Mucosa of gallbladder (tissue), 1 donor: ENCODE measurements at regions not wholly inside any gene's neighbourhood (a gene's known extent, or its start where the extent isn't known, plus 50 kb on each side); places are given as distances from the start of the nearest gene placed in this dataset.

Source experiments
- DNase-seq: peaks from one replicate; pipeline ENCODE4 v3.0.0-alpha.2; 2020; ENCODE audit warnings: low spot score
- donor health status: DM: no; HTN: no; CAD: no.

GRCh38 chr13:33746867-33747266 is 71.1 kb upstream of the RFC3 start:
- no peak for DNase-seq

GRCh38 chr13:33751151-33751550 is 66.8 kb upstream of the RFC3 start:
- DNase-seq: no peak

GRCh38 chr13:33752094-33752493 is 65.9 kb upstream of the RFC3 start:
- no peak for DNase-seq

GRCh38 chr13:33752597-33752996 is 65.4 kb upstream of the RFC3 start:
- no peak for DNase-seq

GRCh38 chr13:33756929-33757328 is 61.0 kb upstream of the RFC3 start:
- no peak for DNase-seq

- no peak for DNase-seq
Observed at GRCh38 chr13:33757713-33758112, 60.2 kb upstream of the RFC3 start.

GRCh38 chr13:33758113-33758512 is 59.8 kb upstream of the RFC3 start:
- no peak for DNase-seq

GRCh38 chr13:33761740-33762139 is 56.2 kb upstream of the RFC3 start:
- DNase-seq: no peak

- no peak for DNase-seq
Observed at GRCh38 chr13:33763021-33763420, 54.9 kb upstream of the RFC3 start.

- DNase-seq: no peak
Observed at GRCh38 chr13:33764716-33765115, 53.2 kb upstream of the RFC3 start.

- no peak for DNase-seq
Observed at GRCh38 chr13:33766329-33767123, 51.4 kb upstream of the RFC3 start.

- DNase-seq: no peak
Observed at GRCh38 chr13:33767140-33767539, 50.8 kb upstream of the RFC3 start.
